ENCODE measurements at regions not wholly inside any gene's neighbourhood (a gene's known extent, or its start where the extent isn't known, plus 50 kb on each side); places are given as distances from the start of the nearest gene placed in this dataset.

DNA sequence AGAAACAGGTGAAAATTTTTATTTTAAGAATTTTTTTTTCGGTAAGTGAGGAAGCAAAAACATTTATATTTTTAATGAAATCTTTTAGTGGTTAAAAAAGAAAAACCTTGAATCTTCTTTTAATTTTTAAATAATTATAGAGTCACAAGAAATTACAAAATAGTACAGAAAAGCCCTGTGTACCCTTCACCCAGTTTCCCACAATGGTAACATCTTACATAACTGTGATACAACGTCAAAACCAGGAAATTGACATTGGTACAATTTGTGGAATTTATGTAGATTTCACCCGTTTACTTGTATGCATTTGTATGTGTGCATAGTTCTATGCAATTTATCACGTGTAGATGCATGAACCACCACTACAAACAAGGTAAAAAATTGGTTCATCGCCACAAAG is 285.9 kb downstream of the MTX2 start:
- Histone ChIP-seq H3K27me3 (ENCODE audit: control insufficient read depth, insufficient read depth, low read length) (no peaks in the 10 kb centered on the region), H3K36me3 (ENCODE audit: control insufficient read depth, insufficient read depth, low read length) (no peaks in the 10 kb centered on the region), H3K4me3 (ENCODE audit: low read depth, low read length) (no peak overlapping the region)
- TF ChIP-seq, protein P1, sequence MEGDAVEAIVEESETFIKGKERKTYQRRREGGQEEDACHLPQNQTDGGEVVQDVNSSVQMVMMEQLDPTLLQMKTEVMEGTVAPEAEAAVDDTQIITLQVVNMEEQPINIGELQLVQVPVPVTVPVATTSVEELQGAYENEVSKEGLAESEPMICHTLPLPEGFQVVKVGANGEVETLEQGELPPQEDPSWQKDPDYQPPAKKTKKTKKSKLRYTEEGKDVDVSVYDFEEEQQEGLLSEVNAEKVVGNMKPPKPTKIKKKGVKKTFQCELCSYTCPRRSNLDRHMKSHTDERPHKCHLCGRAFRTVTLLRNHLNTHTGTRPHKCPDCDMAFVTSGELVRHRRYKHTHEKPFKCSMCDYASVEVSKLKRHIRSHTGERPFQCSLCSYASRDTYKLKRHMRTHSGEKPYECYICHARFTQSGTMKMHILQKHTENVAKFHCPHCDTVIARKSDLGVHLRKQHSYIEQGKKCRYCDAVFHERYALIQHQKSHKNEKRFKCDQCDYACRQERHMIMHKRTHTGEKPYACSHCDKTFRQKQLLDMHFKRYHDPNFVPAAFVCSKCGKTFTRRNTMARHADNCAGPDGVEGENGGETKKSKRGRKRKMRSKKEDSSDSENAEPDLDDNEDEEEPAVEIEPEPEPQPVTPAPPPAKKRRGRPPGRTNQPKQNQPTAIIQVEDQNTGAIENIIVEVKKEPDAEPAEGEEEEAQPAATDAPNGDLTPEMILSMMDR (IDR thresholded peaks at IDR 0.05; ENCODE audit: insufficient read depth, low read length, poor library complexity, severe bottlenecking): no peak
- no peak for DNase-seq (ENCODE audit: low read depth)

DNA sequence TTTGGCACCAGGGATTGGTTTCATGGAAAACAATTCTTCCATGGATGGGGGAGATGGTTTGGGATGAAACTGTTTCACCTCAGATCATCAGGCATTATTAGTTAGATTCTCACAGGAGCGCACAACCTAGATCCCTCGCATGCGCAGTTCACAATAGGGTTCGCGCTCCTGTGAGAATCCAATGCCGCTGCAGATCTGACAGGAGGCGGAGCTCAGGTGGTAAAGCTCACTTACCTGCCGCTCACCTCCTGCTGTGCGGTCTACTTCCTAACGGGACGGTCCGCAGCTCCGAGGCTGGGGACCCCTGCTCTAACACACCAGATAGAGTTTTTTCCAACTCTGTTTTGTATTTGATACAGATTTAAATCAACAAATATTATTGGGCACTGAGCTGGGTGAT is 286.5 kb downstream of the MTX2 start:
- no peaks in the 10 kb centered on the region for H3K27me3 ChIP-seq (ENCODE audit: control insufficient read depth, insufficient read depth, low read length)
- no peak overlapping the region for H3K4me3 ChIP-seq (ENCODE audit: low read depth, low read length)
- no peaks in the 10 kb centered on the region for H3K36me3 ChIP-seq (ENCODE audit: control insufficient read depth, insufficient read depth, low read length)
- TF ChIP-seq, protein P1 (IDR thresholded peaks at IDR 0.05; ENCODE audit: insufficient read depth, low read length, poor library complexity, severe bottlenecking): no peak
- no peak for DNase-seq (ENCODE audit: low read depth)

DNA sequence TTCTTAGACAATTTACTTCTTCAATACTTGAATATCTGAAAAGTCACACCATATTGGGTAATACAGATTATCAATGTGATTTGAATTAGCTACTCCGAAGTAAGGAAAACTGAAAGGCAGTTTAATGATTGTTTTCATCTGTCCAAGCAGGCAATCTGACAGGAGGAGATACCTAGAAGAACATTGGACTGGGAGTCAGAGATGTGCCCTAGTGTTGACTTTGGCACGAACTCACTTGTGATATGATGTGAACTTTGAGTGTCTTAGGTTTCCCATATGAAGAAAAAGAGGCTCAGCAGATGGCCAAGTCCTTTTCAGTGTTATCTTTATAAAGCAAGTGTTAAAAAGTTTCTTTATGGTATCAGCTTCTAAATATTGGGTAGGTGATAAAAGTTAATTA is 287.1 kb downstream of the MTX2 start:
- no peaks in the 10 kb centered on the region for H3K27me3 ChIP-seq (ENCODE audit: control insufficient read depth, insufficient read depth, low read length)
- no peak for DNase-seq (ENCODE audit: low read depth)
- no peak overlapping the region for H3K4me3 ChIP-seq (ENCODE audit: low read depth, low read length)
- TF ChIP-seq, protein P1 (IDR thresholded peaks at IDR 0.05; ENCODE audit: insufficient read depth, low read length, poor library complexity, severe bottlenecking): no peak
- no peaks in the 10 kb centered on the region for H3K36me3 ChIP-seq (ENCODE audit: control insufficient read depth, insufficient read depth, low read length)

DNA sequence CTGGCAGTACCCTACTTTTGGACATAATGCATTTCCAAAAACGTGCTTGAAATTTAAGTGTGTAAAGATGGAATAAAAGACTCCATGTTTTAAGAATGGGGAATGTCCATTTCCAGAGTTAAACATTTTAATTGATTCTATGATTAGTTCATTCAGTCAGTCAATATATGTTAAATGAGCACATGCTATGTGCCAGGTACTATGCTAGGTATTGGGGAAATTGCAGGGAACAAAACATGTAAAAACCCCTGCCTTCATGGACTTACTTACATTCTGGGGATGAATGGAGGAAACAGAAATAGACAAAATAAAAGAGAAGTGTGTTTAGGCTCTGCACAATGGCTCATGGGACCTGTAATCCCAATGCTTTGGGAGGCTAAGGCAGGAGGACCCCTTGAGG is 288.6 kb downstream of the MTX2 start:
- Histone ChIP-seq H3K36me3 (ENCODE audit: control insufficient read depth, insufficient read depth, low read length) (no peaks in the 10 kb centered on the region), H3K4me3 (ENCODE audit: low read depth, low read length) (no peak overlapping the region), H3K27me3 (ENCODE audit: control insufficient read depth, insufficient read depth, low read length) (no peaks in the 10 kb centered on the region)
- no peak for DNase-seq (ENCODE audit: low read depth)
- TF ChIP-seq, protein P1 (IDR thresholded peaks at IDR 0.05; ENCODE audit: insufficient read depth, low read length, poor library complexity, severe bottlenecking): no peak

DNA sequence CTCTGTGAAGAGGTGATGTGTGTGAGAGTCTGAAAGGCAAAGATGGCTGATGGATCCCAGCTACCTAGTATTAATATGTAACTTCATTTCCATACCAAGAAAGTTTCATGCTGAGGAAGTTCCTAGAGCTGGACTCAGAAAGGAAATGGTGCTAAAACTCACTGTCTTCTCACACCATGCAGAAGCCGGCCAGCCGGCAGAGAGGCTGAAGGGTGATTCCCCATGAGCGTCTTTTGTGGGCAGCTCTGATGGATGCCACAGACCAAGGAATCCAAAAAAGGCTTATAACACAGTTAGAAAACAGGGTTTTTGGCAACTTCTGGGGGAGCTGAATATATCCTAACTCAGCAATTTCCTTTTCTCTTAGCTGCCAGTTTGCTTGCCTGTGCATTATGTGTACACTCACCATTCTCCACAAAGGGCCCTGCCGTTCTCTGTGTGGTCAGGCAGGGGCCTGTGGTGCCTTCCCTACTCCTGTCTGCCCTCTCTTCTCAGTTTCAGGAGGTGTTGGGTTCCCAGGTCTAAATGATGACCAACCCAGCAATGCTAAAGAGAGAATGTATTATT is 289.4 kb downstream of the MTX2 start:
- TF ChIP-seq, protein P1 (IDR thresholded peaks at IDR 0.05; ENCODE audit: insufficient read depth, low read length, poor library complexity, severe bottlenecking): no peak
- Histone ChIP-seq H3K27me3 (ENCODE audit: control insufficient read depth, insufficient read depth, low read length) (no peaks in the 10 kb centered on the region), H3K4me3 (ENCODE audit: low read depth, low read length) (no peak overlapping the region), H3K36me3 (ENCODE audit: control insufficient read depth, insufficient read depth, low read length) (no peaks in the 10 kb centered on the region)
- DNase-seq (ENCODE audit: low read depth): no peak

DNA sequence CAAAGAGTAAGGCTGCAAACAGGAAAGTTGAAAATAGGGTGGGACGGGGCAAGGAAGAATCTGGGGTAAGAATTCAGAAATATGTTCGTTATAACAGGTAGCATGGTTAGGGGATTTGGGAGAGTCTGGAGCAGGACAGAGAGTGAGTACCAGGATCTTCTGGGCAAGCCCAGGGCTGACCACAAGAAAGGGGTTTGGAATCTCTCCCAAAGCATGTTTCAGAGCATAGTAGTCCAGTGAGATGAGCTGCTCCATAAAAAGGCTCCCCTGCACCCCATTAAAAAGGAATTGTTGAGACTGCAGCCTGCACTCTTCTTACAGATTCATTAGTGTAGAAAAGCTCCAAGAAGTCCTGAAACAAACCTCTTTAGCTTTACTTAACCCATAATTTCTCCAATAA is 291.1 kb downstream of the MTX2 start:
- H3K36me3 ChIP-seq (ENCODE audit: control insufficient read depth, insufficient read depth, low read length): no peaks in the 10 kb centered on the region
- no peaks in the 10 kb centered on the region for H3K27me3 ChIP-seq (ENCODE audit: control insufficient read depth, insufficient read depth, low read length)
- no peak for DNase-seq (ENCODE audit: low read depth)
- TF ChIP-seq, protein P1 (IDR thresholded peaks at IDR 0.05; ENCODE audit: insufficient read depth, low read length, poor library complexity, severe bottlenecking): no peak
- no peak overlapping the region for H3K4me3 ChIP-seq (ENCODE audit: low read depth, low read length)
